AG09309 (cell line): ENCODE measurements at regions not wholly inside any gene's neighbourhood (a gene's known extent, or its start where the extent isn't known, plus 50 kb on each side); places are given as distances from the start of the nearest gene placed in this dataset.

ENCODE experiments used
- DNase-seq: peaks from one replicate; pipeline ENCODE4 v3.0.0-alpha.2; 2010; ENCODE audit warnings: low read depth
- H3K4me3 ChIP-seq: 2 replicates; pipeline ENCODE4 v1.5.1; 2011; ENCODE audit warnings: mild to moderate bottlenecking, low read depth, low read length, moderate library complexity; ENCODE audit not compliant: control insufficient read depth
- TF ChIP-seq, protein P1 (sequence below): IDR thresholded peaks from 2 replicates; pipeline ENCODE4 v1.5.1; 2011; ENCODE audit warnings: mild to moderate bottlenecking, low read depth, low read length, inconsistent platforms; ENCODE audit not compliant: insufficient read depth, control insufficient read depth; ENCODE audit errors: missing control alignments

DNA sequence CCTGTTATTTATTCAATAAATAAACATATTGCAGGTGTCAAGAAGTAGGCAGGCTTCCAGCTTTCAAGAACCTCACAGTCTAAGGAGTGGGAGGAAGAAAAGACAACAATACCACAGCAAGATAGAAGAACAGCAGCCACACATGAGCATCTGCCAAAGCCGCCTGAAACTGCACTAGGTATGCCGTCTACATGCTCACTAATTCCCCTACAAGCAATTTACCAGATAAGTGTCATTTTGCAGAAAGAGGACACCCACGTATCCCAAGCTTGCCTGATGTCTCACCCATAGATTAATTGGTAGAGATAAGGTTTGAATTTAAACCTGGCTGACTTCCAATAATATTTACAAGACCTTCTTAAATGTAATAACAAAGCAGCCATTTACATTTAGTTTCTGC, 439.4 kb upstream of the CPEB2 start:
- no peak for DNase-seq

DNA sequence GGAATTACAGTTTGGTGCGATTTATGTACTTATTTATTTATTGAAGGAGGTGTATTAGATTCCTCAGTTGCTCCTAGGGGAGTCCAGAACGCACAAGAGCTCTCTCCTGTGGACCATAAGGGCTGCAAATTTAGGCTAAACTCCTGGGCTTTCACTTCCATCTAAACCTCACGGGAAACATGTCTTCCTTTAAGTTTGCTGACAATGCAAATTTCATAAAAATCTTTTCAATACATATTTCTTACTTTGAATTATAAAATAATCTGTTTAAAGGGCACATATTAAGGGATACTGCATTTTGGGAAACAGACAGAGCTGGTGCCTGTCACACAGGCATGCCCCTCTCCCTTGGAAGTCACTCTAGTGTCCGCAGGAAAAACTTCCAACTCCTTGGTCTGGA, 438.0 kb upstream of the CPEB2 start:
- TF ChIP-seq, protein P1, sequence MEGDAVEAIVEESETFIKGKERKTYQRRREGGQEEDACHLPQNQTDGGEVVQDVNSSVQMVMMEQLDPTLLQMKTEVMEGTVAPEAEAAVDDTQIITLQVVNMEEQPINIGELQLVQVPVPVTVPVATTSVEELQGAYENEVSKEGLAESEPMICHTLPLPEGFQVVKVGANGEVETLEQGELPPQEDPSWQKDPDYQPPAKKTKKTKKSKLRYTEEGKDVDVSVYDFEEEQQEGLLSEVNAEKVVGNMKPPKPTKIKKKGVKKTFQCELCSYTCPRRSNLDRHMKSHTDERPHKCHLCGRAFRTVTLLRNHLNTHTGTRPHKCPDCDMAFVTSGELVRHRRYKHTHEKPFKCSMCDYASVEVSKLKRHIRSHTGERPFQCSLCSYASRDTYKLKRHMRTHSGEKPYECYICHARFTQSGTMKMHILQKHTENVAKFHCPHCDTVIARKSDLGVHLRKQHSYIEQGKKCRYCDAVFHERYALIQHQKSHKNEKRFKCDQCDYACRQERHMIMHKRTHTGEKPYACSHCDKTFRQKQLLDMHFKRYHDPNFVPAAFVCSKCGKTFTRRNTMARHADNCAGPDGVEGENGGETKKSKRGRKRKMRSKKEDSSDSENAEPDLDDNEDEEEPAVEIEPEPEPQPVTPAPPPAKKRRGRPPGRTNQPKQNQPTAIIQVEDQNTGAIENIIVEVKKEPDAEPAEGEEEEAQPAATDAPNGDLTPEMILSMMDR = no peak
- H3K4me3 ChIP-seq = no peak overlapping the region
- DNase-seq = no peak

More for the DNA sequence above, 439.4 kb upstream of the CPEB2 start:
- TF ChIP-seq, protein P1 = no peak
- no peak overlapping the region for H3K4me3 ChIP-seq

DNA sequence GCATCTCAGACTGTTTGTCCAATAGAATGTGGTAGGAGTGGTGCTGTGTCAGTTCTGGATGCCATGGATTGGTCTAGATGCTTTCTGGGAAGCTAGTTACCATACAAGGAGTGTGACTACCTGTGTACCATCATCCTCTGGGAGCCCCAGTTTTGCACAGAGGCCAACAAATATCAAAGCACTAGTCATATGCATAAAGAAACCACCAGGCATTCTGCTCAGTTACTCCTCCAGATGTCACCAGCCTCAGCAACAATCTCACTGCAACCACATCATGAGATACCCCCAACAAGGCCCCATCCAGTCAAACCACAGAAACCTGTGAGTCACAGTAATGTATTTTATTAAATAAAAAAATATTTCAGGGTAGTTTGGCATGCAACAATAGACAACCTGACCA, 435.8 kb upstream of the CPEB2 start:
- TF ChIP-seq, protein P1 = no peak
- no peak overlapping the region for H3K4me3 ChIP-seq
- DNase-seq = no peak

DNA sequence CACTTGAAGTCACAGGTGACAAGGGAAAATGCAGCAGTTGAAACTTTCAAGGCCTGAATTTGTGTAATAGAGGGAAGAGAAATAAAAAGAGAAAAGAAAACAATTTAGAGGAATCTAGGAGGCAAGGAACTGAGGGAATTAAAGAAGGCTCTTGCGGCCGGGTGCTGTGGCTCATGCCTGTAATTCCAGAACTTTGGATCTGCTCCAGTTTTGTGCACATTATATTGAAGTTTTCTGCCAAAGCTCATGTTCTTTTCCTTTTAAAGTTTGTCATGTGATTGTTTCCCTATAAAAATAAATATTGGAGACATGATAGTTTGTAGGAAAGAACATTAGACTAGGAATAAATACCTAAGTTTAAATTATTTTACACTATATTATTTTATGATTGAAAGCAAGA, 433.9 kb upstream of the CPEB2 start:
- no peak for DNase-seq
- no peak overlapping the region for H3K4me3 ChIP-seq
- TF ChIP-seq, protein P1 = no peak

DNA sequence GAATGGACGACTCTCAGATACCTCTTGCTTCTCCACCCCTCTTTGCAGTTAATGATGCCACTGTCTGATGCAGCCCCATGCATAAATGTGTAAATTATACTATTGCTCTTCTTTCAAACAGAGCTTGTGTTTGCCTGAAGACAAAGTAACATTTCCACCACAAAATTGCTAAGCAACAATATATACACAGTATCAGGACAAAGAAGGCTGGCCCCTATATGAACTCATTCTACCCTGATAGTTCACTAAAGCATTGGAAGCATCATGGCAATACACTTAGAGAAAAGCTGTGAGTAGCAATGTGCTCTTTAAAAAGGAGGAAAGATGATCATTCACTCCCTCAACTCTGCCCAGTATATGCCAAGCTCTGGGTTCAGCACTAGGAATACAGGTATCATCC, 427.0 kb upstream of the CPEB2 start:
- DNase-seq = no peak
- TF ChIP-seq, protein P1 = no peak
- H3K4me3 ChIP-seq = no peak overlapping the region

DNA sequence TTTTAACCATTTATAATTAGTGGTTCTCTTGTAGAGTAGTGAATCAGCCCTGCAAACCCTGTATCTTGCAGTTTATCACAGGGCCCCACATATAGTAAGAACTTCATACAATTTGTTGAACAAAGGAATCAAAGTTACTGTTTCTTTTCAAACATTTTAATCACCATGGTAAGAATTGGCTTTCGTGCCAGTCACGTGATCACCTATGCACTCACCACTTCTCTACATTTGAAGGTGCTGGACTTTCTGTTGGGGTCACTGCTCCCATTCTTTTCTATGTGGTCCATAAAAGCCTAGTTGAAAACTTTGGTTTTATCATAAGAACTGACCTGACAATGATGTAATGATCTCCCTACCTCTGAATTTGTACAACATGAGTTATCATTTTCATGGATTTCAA, 426.4 kb upstream of the CPEB2 start:
- TF ChIP-seq, protein P1 = no peak
- no peak overlapping the region for H3K4me3 ChIP-seq
- DNase-seq = no peak

DNA sequence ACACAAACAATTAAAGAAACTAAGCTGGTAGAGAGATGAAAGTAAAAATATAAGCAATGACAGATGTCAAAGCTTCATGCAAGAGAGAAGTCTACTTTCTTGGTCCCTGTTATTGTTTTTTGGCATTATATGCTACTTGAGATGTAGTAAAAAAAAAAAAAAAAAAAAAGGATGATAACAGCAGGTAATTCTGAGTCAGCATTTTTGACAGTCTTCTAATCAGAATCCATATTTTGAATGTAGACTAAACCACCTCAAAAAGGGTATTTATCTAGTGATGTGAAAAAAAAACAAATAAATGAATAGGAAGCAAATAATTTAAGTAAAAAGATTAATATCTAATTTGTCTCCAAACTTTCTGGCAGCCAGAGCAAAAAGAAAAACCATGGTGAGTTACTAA, 422.2 kb upstream of the CPEB2 start:
- DNase-seq = no peak
- no peak overlapping the region for H3K4me3 ChIP-seq
- TF ChIP-seq, protein P1 = no peak
